ENCODE measurements at regions not wholly inside any gene's neighbourhood (a gene's known extent, or its start where the extent isn't known, plus 50 kb on each side); places are given as distances from the start of the nearest gene placed in this dataset.

DNA sequence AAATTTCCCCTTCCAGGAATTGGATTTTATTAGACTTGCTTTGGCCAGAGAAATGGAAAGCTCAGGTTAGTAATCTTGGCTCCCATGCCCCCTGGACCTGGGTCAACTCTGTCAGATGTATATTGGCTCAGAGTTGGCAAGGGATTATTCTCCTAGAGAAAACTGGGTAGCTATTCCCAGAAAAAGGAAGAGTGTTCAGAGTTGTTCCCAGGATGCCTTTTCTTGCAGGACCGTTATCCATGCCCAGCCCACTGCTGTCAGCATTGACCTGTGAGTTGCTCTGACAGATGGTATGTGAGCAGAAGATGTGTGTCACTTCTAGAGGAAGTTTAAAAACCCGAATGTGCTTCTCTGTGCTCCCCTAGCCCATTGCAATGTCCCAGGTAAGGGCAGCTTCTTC is 509.9 kb upstream of the ZFP42 start:
- TF ChIP-seq ZNF266 (tag by site-specific recombination; IDR thresholded peaks at IDR 0.05; ENCODE audit: low read depth) (no peak), MZF1 (tag by site-specific recombination; IDR thresholded peaks at IDR 0.05; ENCODE audit: borderline replicate concordance) (no peak), ZSCAN30 (tag by site-specific recombination; IDR thresholded peaks at IDR 0.05) (no peak), HOXD13 (CRISPR knock-in tag; IDR thresholded peaks at IDR 0.05; ENCODE audit: borderline replicate concordance) (no peak), OVOL3 (tag by site-specific recombination; IDR thresholded peaks at IDR 0.05) (no peak), ZBTB17 (tag by site-specific recombination; IDR thresholded peaks at IDR 0.05) (no peak), ZNF248 (tag by site-specific recombination; IDR thresholded peaks at IDR 0.05) (no peak), ZNF157 (tag by site-specific recombination; IDR thresholded peaks at IDR 0.05) (no peak), SP3 (tag by site-specific recombination; IDR thresholded peaks at IDR 0.05) (no peak), ZNF19 (tag by site-specific recombination; IDR thresholded peaks at IDR 0.05; ENCODE audit: low read depth) (no peak), ZFP37 (tag by site-specific recombination; IDR thresholded peaks at IDR 0.05) (no peak), SCRT2 (tag by site-specific recombination; IDR thresholded peaks at IDR 0.05) (no peak), ZNF558 (tag by site-specific recombination; IDR thresholded peaks at IDR 0.05) (no peak)
- TF ChIP-seq, protein P1, sequence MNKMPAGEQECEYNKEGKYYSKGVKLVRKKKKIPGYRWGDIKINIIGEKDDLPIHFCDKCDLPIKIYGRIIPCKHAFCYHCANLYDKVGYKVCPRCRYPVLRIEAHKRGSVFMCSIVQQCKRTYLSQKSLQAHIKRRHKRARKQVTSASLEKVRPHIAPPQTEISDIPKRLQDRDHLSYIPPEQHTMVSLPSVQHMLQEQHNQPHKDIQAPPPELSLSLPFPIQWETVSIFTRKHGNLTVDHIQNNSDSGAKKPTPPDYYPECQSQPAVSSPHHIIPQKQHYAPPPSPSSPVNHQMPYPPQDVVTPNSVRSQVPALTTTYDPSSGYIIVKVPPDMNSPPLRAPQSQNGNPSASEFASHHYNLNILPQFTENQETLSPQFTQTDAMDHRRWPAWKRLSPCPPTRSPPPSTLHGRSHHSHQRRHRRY (tag by site-specific recombination; IDR thresholded peaks at IDR 0.05) = no peak
- TF ChIP-seq, protein P2, sequence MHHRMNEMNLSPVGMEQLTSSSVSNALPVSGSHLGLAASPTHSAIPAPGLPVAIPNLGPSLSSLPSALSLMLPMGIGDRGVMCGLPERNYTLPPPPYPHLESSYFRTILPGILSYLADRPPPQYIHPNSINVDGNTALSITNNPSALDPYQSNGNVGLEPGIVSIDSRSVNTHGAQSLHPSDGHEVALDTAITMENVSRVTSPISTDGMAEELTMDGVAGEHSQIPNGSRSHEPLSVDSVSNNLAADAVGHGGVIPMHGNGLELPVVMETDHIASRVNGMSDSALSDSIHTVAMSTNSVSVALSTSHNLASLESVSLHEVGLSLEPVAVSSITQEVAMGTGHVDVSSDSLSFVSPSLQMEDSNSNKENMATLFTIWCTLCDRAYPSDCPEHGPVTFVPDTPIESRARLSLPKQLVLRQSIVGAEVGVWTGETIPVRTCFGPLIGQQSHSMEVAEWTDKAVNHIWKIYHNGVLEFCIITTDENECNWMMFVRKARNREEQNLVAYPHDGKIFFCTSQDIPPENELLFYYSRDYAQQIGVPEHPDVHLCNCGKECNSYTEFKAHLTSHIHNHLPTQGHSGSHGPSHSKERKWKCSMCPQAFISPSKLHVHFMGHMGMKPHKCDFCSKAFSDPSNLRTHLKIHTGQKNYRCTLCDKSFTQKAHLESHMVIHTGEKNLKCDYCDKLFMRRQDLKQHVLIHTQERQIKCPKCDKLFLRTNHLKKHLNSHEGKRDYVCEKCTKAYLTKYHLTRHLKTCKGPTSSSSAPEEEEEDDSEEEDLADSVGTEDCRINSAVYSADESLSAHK (tag by site-specific recombination; IDR thresholded peaks at IDR 0.05) = no peak
- H3K36me3 ChIP-seq (ENCODE audit: control insufficient read depth in 2 of 2, insufficient read depth in 1 of 2, low read length in 2 of 2) = no peaks in the 10 kb centered on the region
- POLR2A ChIA-PET = no interaction called here
- H3K9me3 ChIP-seq (ENCODE audit: control insufficient read depth, insufficient read depth, low read depth, low read length) = no peaks in the 10 kb centered on the region
- CTCF ChIA-PET = no interaction called here
- no peak overlapping the region for H3K4me3 ChIP-seq (ENCODE audit: low read depth, low read length)
- no peaks in the 10 kb centered on the region for H3K4me1 ChIP-seq (ENCODE audit: control insufficient read depth, insufficient read depth, low read length)
- no peak overlapping the region for H3K27ac ChIP-seq (ENCODE audit: extremely low read depth, low read depth, low read length)

DNA sequence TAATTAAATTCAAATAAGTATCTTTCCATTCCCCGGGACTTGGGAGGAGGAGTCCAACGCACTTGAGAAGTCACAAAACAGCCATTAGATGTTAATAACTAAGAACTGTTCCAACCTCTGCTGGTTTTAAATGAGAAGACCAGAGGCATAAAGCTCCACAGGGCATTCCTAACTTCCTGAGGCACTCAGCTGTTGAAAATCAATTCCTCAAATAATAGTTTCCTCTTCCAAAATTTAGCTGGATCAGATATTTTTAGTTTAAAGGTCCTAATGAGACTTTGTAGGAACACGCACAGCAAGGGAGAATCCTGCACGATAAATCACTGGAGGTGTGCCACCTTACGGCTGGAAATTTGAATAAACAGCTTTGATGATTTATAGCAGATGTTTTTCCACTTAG is 504.3 kb upstream of the ZFP42 start:
- no peaks in the 10 kb centered on the region for H3K9me3 ChIP-seq (ENCODE audit: control insufficient read depth, insufficient read depth, low read depth, low read length)
- no peak overlapping the region for H3K4me3 ChIP-seq (ENCODE audit: low read depth, low read length)
- H3K4me1 ChIP-seq (ENCODE audit: control insufficient read depth, insufficient read depth, low read length) = no peaks in the 10 kb centered on the region
- CTCF ChIA-PET = no interaction called here
- TF ChIP-seq ZNF324 (tag by site-specific recombination; IDR thresholded peaks at IDR 0.05) (no peak), ZNF274 (IDR thresholded peaks at IDR 0.05; ENCODE audit: low read length) (no peak), ZNF274 (tag by site-specific recombination; IDR thresholded peaks at IDR 0.05; ENCODE audit: borderline replicate concordance) (no peak), ZNF416 (tag by site-specific recombination; IDR thresholded peaks at IDR 0.05) (no peak), ZNF473 (tag by site-specific recombination; IDR thresholded peaks at IDR 0.05) (no peak), ZNF658 (tag by site-specific recombination; IDR thresholded peaks at IDR 0.05) (no peak), ZNF513 (tag by site-specific recombination; IDR thresholded peaks at IDR 0.05) (no peak), ZNF707 (tag by site-specific recombination; IDR thresholded peaks at IDR 0.05) (no peak), ZNF248 (tag by site-specific recombination; IDR thresholded peaks at IDR 0.05) (no peak), KLF1 (tag by site-specific recombination; IDR thresholded peaks at IDR 0.05) (no peak), FEZF1 (tag by site-specific recombination; IDR thresholded peaks at IDR 0.05) (no peak), ZBTB48 (tag by site-specific recombination; IDR thresholded peaks at IDR 0.05) (no peak), ZBTB8A (tag by site-specific recombination; IDR thresholded peaks at IDR 0.05) (no peak), ZNF600 (tag by site-specific recombination; IDR thresholded peaks at IDR 0.05) (no peak)
- TF ChIP-seq, protein P3, sequence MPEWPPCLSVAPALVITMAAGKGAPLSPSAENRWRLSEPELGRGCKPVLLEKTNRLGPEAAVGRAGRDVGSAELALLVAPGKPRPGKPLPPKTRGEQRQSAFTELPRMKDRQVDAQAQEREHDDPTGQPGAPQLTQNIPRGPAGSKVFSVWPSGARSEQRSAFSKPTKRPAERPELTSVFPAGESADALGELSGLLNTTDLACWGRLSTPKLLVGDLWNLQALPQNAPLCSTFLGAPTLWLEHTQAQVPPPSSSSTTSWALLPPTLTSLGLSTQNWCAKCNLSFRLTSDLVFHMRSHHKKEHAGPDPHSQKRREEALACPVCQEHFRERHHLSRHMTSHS (tag by site-specific recombination; IDR thresholded peaks at IDR 0.05) = no peak
- no peaks in the 10 kb centered on the region for H3K36me3 ChIP-seq (ENCODE audit: control insufficient read depth in 2 of 2, insufficient read depth in 1 of 2, low read length in 2 of 2)
- no peak overlapping the region for H3K27ac ChIP-seq (ENCODE audit: extremely low read depth, low read depth, low read length)
- POLR2A ChIA-PET = no interaction called here

Measured in HEK293 (cell line).